ENCODE measurements at regions not wholly inside any gene's neighbourhood (a gene's known extent, or its start where the extent isn't known, plus 50 kb on each side); places are given as distances from the start of the nearest gene placed in this dataset.

GRCh38 chr13:109667807-109668291 is 118.5 kb downstream of the IRS2 start:
- TF ChIP-seq CTCF (IDR thresholded peaks at IDR 0.05) = no peak
- TF ChIP-seq POLR2A (IDR thresholded peaks at IDR 0.05) = no peak
